OCI-LY7 (cell line): ENCODE measurements at regions not wholly inside any gene's neighbourhood (a gene's known extent, or its start where the extent isn't known, plus 50 kb on each side); places are given as distances from the start of the nearest gene placed in this dataset.

Experiments
- CTCF ChIP-seq: fragments of 200-600 bp; sonication (generic); conservative IDR thresholded peaks from 2 replicates; pipeline ENCODE4 v1.5.1; 2014; ENCODE audit warnings: mild to moderate bottlenecking, antibody characterized with exemption, low read length, moderate library complexity, mixed read lengths
- EZH2phosphoT487 ChIP-seq: fragments of 200-600 bp; sonication (generic); IDR thresholded peaks from 2 replicates; pipeline ENCODE4 v1.6.1; 2018; ENCODE audit warnings: low read depth, borderline replicate concordance, mild to moderate bottlenecking, mixed run types, antibody characterized with exemption, low read length, moderate library complexity, mixed read lengths

- TF ChIP-seq CTCF, result no peak
- no peak for TF ChIP-seq EZH2phosphoT487
Measured at GRCh38 chr7:26991796-26992195, 104.0 kb downstream of the HOXA1 start.
